Endothelial cell of umbilical vein (primary cell): ENCODE measurements at regions not wholly inside any gene's neighbourhood (a gene's known extent, or its start where the extent isn't known, plus 50 kb on each side); places are given as distances from the start of the nearest gene placed in this dataset.

ENCODE experiments used
- BruUV-seq: library from RNA; stranded (reverse); fragments of 400-500 nt; replicated peaks from 2 replicates; lab custom pipeline; 2021; lab: Mats Ljungman, UMichigan
- CTCF ChIA-PET: fragments of 300-600, 350-600 bp; sonication (Branson Sonifier 250); formaldehyde crosslinking; loops from one replicate; lab custom pipeline; 2021; ENCODE audit warnings: antibody characterized with exemption, inconsistent platforms; lab: Charles Lee
- POLR2A ChIA-PET: fragments of 300-600, 350-600 bp; sonication (Branson Sonifier 250); formaldehyde crosslinking; loops from one replicate; lab custom pipeline; 2021; ENCODE audit warnings: antibody characterized with exemption, inconsistent platforms; lab: Charles Lee
- DNase-seq: peaks from one replicate; pipeline ENCODE4 v3.0.0-alpha.2; 2011; ENCODE audit warnings: low read depth, low spot score
- FAIRE-seq: peaks from 2 replicates; lab custom pipeline; 2011; peaks lifted over from hg19 to GRCh38; lab: Jason Lieb, UNC
- H2AFZ ChIP-seq: 2 replicates; pipeline ENCODE4 v1.6.0; 2012; ENCODE audit warnings: low read depth, low read length, control low read depth, inconsistent platforms
- H3K27ac ChIP-seq: 2 replicates; pipeline ENCODE4 v1.5.1; 2011; ENCODE audit warnings: low read depth, mild to moderate bottlenecking, control low read depth, low read length, moderate library complexity; ENCODE audit not compliant: insufficient read depth
- H3K27me3 ChIP-seq, 2 experiments: 2 replicates each; pipeline versions ENCODE4 v1.6.0 to v1.6.1; 2011; ENCODE audit warnings: low read length in 2 of 2, mixed read lengths in 1 of 2; ENCODE audit not compliant: control insufficient read depth in 2 of 2, insufficient read depth in 2 of 2
- H3K36me3 ChIP-seq, 2 experiments: 2 replicates in 1 of 2; 3 replicates in 1 of 2; pipeline ENCODE4 v1.5.1; 2011; ENCODE audit warnings: low read length in 2 of 2, mild to moderate bottlenecking in 1 of 2, moderate library complexity in 1 of 2; ENCODE audit not compliant: control insufficient read depth in 2 of 2, insufficient read depth in 2 of 2; ENCODE audit errors: extremely low read depth in 1 of 2
- H3K4me1 ChIP-seq: 3 replicates; pipeline ENCODE4 v1.5.1; 2011; ENCODE audit warnings: mild to moderate bottlenecking, low read length; ENCODE audit not compliant: control insufficient read depth, insufficient read depth; ENCODE audit errors: extremely low read depth
- H3K4me2 ChIP-seq: 2 replicates; pipeline ENCODE4 v1.6.1; 2011; ENCODE audit warnings: low read length, control low read depth, mixed read lengths; ENCODE audit not compliant: insufficient read depth
- H3K4me3 ChIP-seq, 3 experiments: fragments of 200-600 bp in 1 of 3; sonication (generic), shearing (Covaris generic) in 1 of 3; replicated peaks in 1 of 3; 2 replicates each; pipeline ENCODE4 v1.5.1; 2011 to 2016; ENCODE audit warnings: control low read depth in 3 of 3, low read length in 3 of 3, mild to moderate bottlenecking in 2 of 3, inconsistent platforms in 1 of 3, low read depth in 1 of 3, moderate library complexity in 1 of 3; ENCODE audit not compliant: insufficient read depth in 1 of 3
- H3K79me2 ChIP-seq: 2 replicates; pipeline ENCODE4 v1.6.0; 2012; ENCODE audit warnings: low read length, inconsistent platforms; ENCODE audit not compliant: control insufficient read depth, insufficient read depth
- H3K9ac ChIP-seq: replicated peaks from 2 replicates; pipeline ENCODE3; 2011; ENCODE audit warnings: low read length, control low read depth; ENCODE audit not compliant: insufficient read depth; ENCODE audit errors: extremely low read depth
- H3K9me1 ChIP-seq: replicated peaks from 3 replicates; pipeline ENCODE4 v1.6.0; 2011; ENCODE audit warnings: mild to moderate bottlenecking, low read length; ENCODE audit not compliant: control insufficient read depth, insufficient read depth; ENCODE audit errors: extremely low read depth
- H3K9me3 ChIP-seq: replicated peaks from 2 replicates; pipeline ENCODE4 v1.5.1; 2012; ENCODE audit warnings: low read length, inconsistent platforms; ENCODE audit not compliant: control insufficient read depth, insufficient read depth
- H4K20me1 ChIP-seq: replicated peaks from 2 replicates; pipeline ENCODE3; 2011; ENCODE audit warnings: mild to moderate bottlenecking, low read length; ENCODE audit not compliant: control insufficient read depth, insufficient read depth; ENCODE audit errors: extremely low read depth
- CTCF ChIP-seq, 2 donors: IDR thresholded peaks; 1 replicate in 1 of 2; 2 replicates in 1 of 2; pipeline ENCODE4 v1.5.1; 2011; ENCODE audit warnings: low read length in 2 of 2, mild to moderate bottlenecking in 2 of 2, moderate library complexity in 2 of 2, control low read depth in 1 of 2, inconsistent platforms in 1 of 2, low read depth in 1 of 2; ENCODE audit not compliant: insufficient read depth in 1 of 2; ENCODE audit errors: extremely low read depth in 1 of 2
- EZH2 ChIP-seq: IDR thresholded peaks from 2 replicates; pipeline ENCODE4 v1.6.1; 2012; ENCODE audit warnings: borderline replicate concordance, low read depth, mild to moderate bottlenecking, moderate library complexity, low read length, inconsistent platforms; ENCODE audit not compliant: severe bottlenecking
- FOS ChIP-seq: IDR thresholded peaks from 2 replicates; pipeline ENCODE4 v1.6.1; 2011; ENCODE audit warnings: mild to moderate bottlenecking, low read length, moderate library complexity, borderline replicate concordance; ENCODE audit not compliant: insufficient read depth
- GATA2 ChIP-seq: IDR thresholded peaks from 2 replicates; pipeline ENCODE4 v1.7.0; 2011; ENCODE audit warnings: low read depth, mild to moderate bottlenecking, moderate library complexity, mixed read lengths, low read length; ENCODE audit not compliant: insufficient read length, insufficient read depth
- JUN ChIP-seq: IDR thresholded peaks from 2 replicates; pipeline ENCODE4 v1.6.1; 2011; ENCODE audit warnings: borderline replicate concordance, low read depth; ENCODE audit not compliant: insufficient read length, insufficient read depth
- MAX ChIP-seq: IDR thresholded peaks from 2 replicates; pipeline ENCODE4 v1.6.1; 2011; ENCODE audit not compliant: insufficient read depth, insufficient read length
- MYC ChIP-seq: IDR thresholded peaks from one replicate; pipeline ENCODE4 v1.6.1; 2011; ENCODE audit warnings: mild to moderate bottlenecking, low read depth, low read length
- POLR2A ChIP-seq: IDR thresholded peaks from 2 replicates; pipeline ENCODE4 v1.6.1; 2012; ENCODE audit warnings: low read depth, mild to moderate bottlenecking, control low read depth, low read length
- POLR2AphosphoS5 ChIP-seq: IDR thresholded peaks from 2 replicates; pipeline ENCODE4 v1.6.1; 2012; ENCODE audit warnings: low read depth, mild to moderate bottlenecking, control low read depth, low read length, moderate library complexity; ENCODE audit not compliant: insufficient read depth
- dilution Hi-C: fragments of 300-500 bp; cut with MboI; formaldehyde crosslinking; loops from one replicate; pipeline ENCODE4 v1.15.0; 2019; ENCODE audit warnings: low sequenced_read_pairs; ENCODE audit not compliant: extremely low pct_ligation_motif_present
- intact Hi-C: fragments of 100-400 bp; cut with micrococcal nuclease; formaldehyde crosslinking; loops from one replicate; pipeline ENCODE4 v1.10.0; 2022

GRCh38 chr1:200274116-200274515 is 135.7 kb downstream of the ZNF281 start:
- no peaks in the 10 kb centered on the region for H3K9me3 ChIP-seq
- no peak overlapping the region for H3K4me3 ChIP-seq
- no peaks in the 10 kb centered on the region for H3K27me3 ChIP-seq
- H3K27ac ChIP-seq, result no peak overlapping the region
- no peaks in the 10 kb centered on the region for H3K36me3 ChIP-seq
- H4K20me1 ChIP-seq, result no peaks in the 10 kb centered on the region
- intact Hi-C loops, result loop anchor here (10.0 kb wide), 1 partner anchor 729 kb away; no protein-coding TSS in a partner anchor
- CTCF ChIA-PET, result interaction anchor here (4.3 to 4.5 kb wide), 2 partner anchors 136 to 588 kb away, joined by 45 to 138 read pairs; no protein-coding TSS in a partner anchor
- dilution Hi-C loops, result no loop called here
- no peaks in the 10 kb centered on the region for H3K4me1 ChIP-seq
- H3K79me2 ChIP-seq, result no peaks in the 10 kb centered on the region
- no peak overlapping the region for H2AFZ ChIP-seq
- DNase-seq, result no peak
- no peaks in the 10 kb centered on the region for H3K9me1 ChIP-seq
- no peak for TF ChIP-seq CTCF (IDR thresholded peaks at IDR 0.05; ENCODE audit: extremely low read depth in 1 of 2, insufficient read depth in 1 of 2, low read depth in 1 of 2, low read length in 2 of 2)
- no peak for TF ChIP-seq GATA2
- no peak for TF ChIP-seq FOS
- no peak for TF ChIP-seq POLR2A
- TF ChIP-seq EZH2, result no peak
- TF ChIP-seq MYC, result no peak
- no peak for TF ChIP-seq JUN
- TF ChIP-seq POLR2AphosphoS5, result no peak
- no peak for TF ChIP-seq MAX
- no peak for FAIRE-seq
- H3K4me2 ChIP-seq, result no peak overlapping the region
- no TSS peak for BruUV-seq
- POLR2A ChIA-PET, result no interaction called here
- H3K9ac ChIP-seq, result no peak overlapping the region
